CD4-positive, alpha-beta T cell (primary cell): ENCODE measurements at regions not wholly inside any gene's neighbourhood (a gene's known extent, or its start where the extent isn't known, plus 50 kb on each side); places are given as distances from the start of the nearest gene placed in this dataset.

Experiments
- ATAC-seq: fragments of 200-7000 bp; cut with Tn5 transposase; one replicate; pipeline ENCODE4 v1.10.0; 2022; ENCODE audit warnings: mild to moderate bottlenecking; ENCODE audit not compliant: poor library complexity
- CTCF ChIA-PET: fragments of 350-600 bp; sonication (Branson Sonifier 250); formaldehyde crosslinking; loops from one replicate; lab custom pipeline; 2021; ENCODE audit warnings: antibody characterized with exemption, inconsistent platforms; lab: Charles Lee
- POLR2A ChIA-PET: fragments of 350-600 bp; sonication (Branson Sonifier 250); formaldehyde crosslinking; loops from one replicate; lab custom pipeline; 2021; ENCODE audit warnings: antibody characterized with exemption, inconsistent platforms; lab: Charles Lee
- DNase-seq, 14 experiments: peaks; one replicate each; pipeline ENCODE4 v3.0.0-alpha.2; 2013 to 2020; ENCODE audit warnings: mixed read lengths in 2 of 14
- H3K27ac ChIP-seq, 2 donors: one replicate each; pipeline versions ENCODE4 v1.5.1 to v1.7.0; 2013; ENCODE audit warnings: low read length in 2 of 2, low read depth in 1 of 2, mild to moderate bottlenecking in 1 of 2
- H3K27me3 ChIP-seq, 2 experiments: 1 replicate in 1 of 2; 2 replicates in 1 of 2; pipeline versions ENCODE4 v1.6.1 to v1.7.0; 2013; ENCODE audit warnings: low read length in 2 of 2, control low read depth in 1 of 2, mild to moderate bottlenecking in 1 of 2, moderate library complexity in 1 of 2; ENCODE audit not compliant: insufficient read depth in 2 of 2, control insufficient read depth in 1 of 2
- H3K36me3 ChIP-seq: one replicate; pipeline ENCODE4 v1.6.1; 2013; ENCODE audit warnings: low read length, control low read depth; ENCODE audit not compliant: insufficient read depth
- H3K4me1 ChIP-seq: one replicate; pipeline ENCODE4 v1.6.1; 2013; ENCODE audit warnings: low read length, control low read depth; ENCODE audit not compliant: insufficient read depth
- H3K4me3 ChIP-seq: one replicate; pipeline ENCODE4 v1.5.1; 2013; ENCODE audit warnings: mild to moderate bottlenecking, low read length, moderate library complexity
- H3K9me3 ChIP-seq, 2 experiments: 1 replicate in 1 of 2; 2 replicates in 1 of 2; pipeline versions ENCODE4 v1.6.1 to v1.7.0; 2013; ENCODE audit warnings: low read length in 2 of 2, mild to moderate bottlenecking in 2 of 2, control low read depth in 1 of 2, moderate library complexity in 1 of 2; ENCODE audit not compliant: control insufficient read depth in 1 of 2, insufficient read depth in 1 of 2
- H3K27ac Mint-ChIP-seq: one replicate; pipeline ENCODE4 v1.8.0; 2020; ENCODE audit warnings: mixed read lengths
- H3K27me3 Mint-ChIP-seq: one replicate; pipeline ENCODE4 v1.8.0; 2021; ENCODE audit warnings: mixed read lengths
- H3K36me3 Mint-ChIP-seq: one replicate; pipeline ENCODE4 v1.8.0; 2021; ENCODE audit warnings: low read depth, mixed read lengths
- H3K4me1 Mint-ChIP-seq: one replicate; pipeline ENCODE4 v1.8.0; 2021; ENCODE audit warnings: low read depth, mixed read lengths
- H3K4me3 Mint-ChIP-seq: one replicate; pipeline ENCODE4 v1.8.0; 2020; ENCODE audit warnings: mild to moderate bottlenecking, mixed read lengths
- H3K9me3 Mint-ChIP-seq: one replicate; pipeline ENCODE4 v1.8.0; 2020; ENCODE audit warnings: mixed read lengths
- CTCF ChIP-seq: fragments of 200-600 bp; IDR thresholded peaks from one replicate; pipeline ENCODE4 v1.8.0; 2022; ENCODE audit warnings: antibody characterized with exemption, mild to moderate bottlenecking
- intact Hi-C, 2 experiments: fragments of 100-400 bp; cut with DNase I in 1 of 2; cut with micrococcal nuclease in 1 of 2; formaldehyde crosslinking; loops; one replicate each; pipeline versions ENCODE4 v1.15.1 to v1.9.0; 2023 to 2025; cut with DNase I, micrococcal nuclease

GRCh38 chr1:230495891-230496385 is 69.8 kb upstream of the PGBD5 start:
- no peak for TF ChIP-seq CTCF
- peak overlapping the region; percentile 14 for H3K4me3 ChIP-seq
- no peaks in the 10 kb centered on the region for H3K36me3 ChIP-seq
- ChIA-PET POLR2A (no interaction called here), CTCF (no interaction called here)
- no peaks in the 10 kb centered on the region for H3K4me1 ChIP-seq
- Mint-ChIP-seq H3K36me3 (no peaks in the 10 kb centered on the region), H3K27ac (no peak overlapping the region), H3K9me3 (no peaks in the 10 kb centered on the region), H3K4me3 (no peak overlapping the region), H3K4me1 (no peaks in the 10 kb centered on the region), H3K27me3 (peaks cover 45% of the 10 kb centered on the region)
- intact Hi-C loops = no loop called here
- ATAC-seq (no peak), DNase-seq (peak in 1 of 14 experiments; percentile 13)
- peaks cover 6 to 12% of the 10 kb centered on the region in 2 experiments for H3K27me3 ChIP-seq
- H3K27ac ChIP-seq = no peak overlapping the region
- no peaks in the 10 kb centered on the region for H3K9me3 ChIP-seq

- peaks cover 6 to 12% of the 10 kb centered on the region in 2 experiments for H3K27me3 ChIP-seq
- POLR2A ChIA-PET = no interaction called here
- ATAC-seq (no peak), DNase-seq (no peak)
- H3K27me3 Mint-ChIP-seq = peaks cover 51% of the 10 kb centered on the region
- no peaks in the 10 kb centered on the region for H3K36me3 ChIP-seq
- H3K4me1 ChIP-seq = no peaks in the 10 kb centered on the region
- no peak for TF ChIP-seq CTCF
- H3K27ac ChIP-seq = no peak overlapping the region
- H3K9me3 ChIP-seq = no peaks in the 10 kb centered on the region
- H3K4me1 Mint-ChIP-seq = no peaks in the 10 kb centered on the region
- no peak overlapping the region for H3K4me3 ChIP-seq
- H3K4me3 Mint-ChIP-seq = no peak overlapping the region
- no peaks in the 10 kb centered on the region for H3K36me3 Mint-ChIP-seq
- H3K27ac Mint-ChIP-seq = no peak overlapping the region
- CTCF ChIA-PET = no interaction called here
- intact Hi-C loops = no loop called here
- H3K9me3 Mint-ChIP-seq = no peaks in the 10 kb centered on the region
Observed at GRCh38 chr1:230495076-230495475, 68.9 kb upstream of the PGBD5 start.

GRCh38 chr1:230494514-230494913 is 68.4 kb upstream of the PGBD5 start:
- POLR2A ChIA-PET = no interaction called here
- no peaks in the 10 kb centered on the region for H3K36me3 ChIP-seq
- Mint-ChIP-seq H3K4me1 (no peaks in the 10 kb centered on the region), H3K9me3 (no peaks in the 10 kb centered on the region), H3K4me3 (no peak overlapping the region), H3K27ac (no peak overlapping the region), H3K27me3 (peaks cover 51% of the 10 kb centered on the region), H3K36me3 (no peaks in the 10 kb centered on the region)
- TF ChIP-seq CTCF = no peak
- no peaks in the 10 kb centered on the region for H3K9me3 ChIP-seq
- intact Hi-C loops = no loop called here
- ATAC-seq (no peak), DNase-seq (no peak)
- CTCF ChIA-PET = no interaction called here
- H3K4me3 ChIP-seq = no peak overlapping the region
- H3K27me3 ChIP-seq = peaks cover 6 to 12% of the 10 kb centered on the region in 2 experiments
- no peak overlapping the region for H3K27ac ChIP-seq
- H3K4me1 ChIP-seq = no peaks in the 10 kb centered on the region
